ENCODE measurements at regions not wholly inside any gene's neighbourhood (a gene's known extent, or its start where the extent isn't known, plus 50 kb on each side); places are given as distances from the start of the nearest gene placed in this dataset.

GRCh38 chr3:115252679-115253078 is 105.6 kb upstream of the ZBTB20 start:
- TF ChIP-seq CTCF (IDR thresholded peaks at IDR 0.05) (no peak), POLR2A (IDR thresholded peaks at IDR 0.05) (no peak)

All from heart left ventricle (tissue), 13 donors.